GM12873 (cell line): ENCODE measurements at regions not wholly inside any gene's neighbourhood (a gene's known extent, or its start where the extent isn't known, plus 50 kb on each side); places are given as distances from the start of the nearest gene placed in this dataset.

Experiments
- CTCF ChIP-seq: IDR thresholded peaks from 2 replicates; pipeline ENCODE4 v1.5.1; 2012; ENCODE audit warnings: low read depth, mild to moderate bottlenecking, moderate library complexity, low read length, control low read depth; ENCODE audit not compliant: insufficient read depth; ENCODE audit errors: missing control alignments

GRCh38 chr3:104731074-104731473 is 635.6 kb upstream of the ALCAM start:
- TF ChIP-seq CTCF, result no peak

GRCh38 chr3:104734627-104735026 is 632.1 kb upstream of the ALCAM start:
- no peak for TF ChIP-seq CTCF

- TF ChIP-seq CTCF, result no peak
These were observed 631.0 kb upstream of the ALCAM start for GRCh38 chr3:104735691-104736090.

- no peak for TF ChIP-seq CTCF
These were observed 628.4 kb upstream of the ALCAM start for GRCh38 chr3:104738271-104738670.

- no peak for TF ChIP-seq CTCF
These were observed 625.8 kb upstream of the ALCAM start for GRCh38 chr3:104740874-104741379.

- no peak for TF ChIP-seq CTCF
These were observed 624.7 kb upstream of the ALCAM start for GRCh38 chr3:104742044-104742443.

GRCh38 chr3:104745313-104745712 is 621.4 kb upstream of the ALCAM start:
- no peak for TF ChIP-seq CTCF
